Mesodermal cell (in vitro differentiated cells): ENCODE measurements at regions not wholly inside any gene's neighbourhood (a gene's known extent, or its start where the extent isn't known, plus 50 kb on each side); places are given as distances from the start of the nearest gene placed in this dataset.
"Not testable (repeated sequence)": the region's sequence is repeated elsewhere in the genome, so short reads cannot be mapped to it uniquely, and the experiment has no call there.

ENCODE experiments used
- H3K27ac ChIP-seq: 2 replicates; pipeline ENCODE4 v1.7.0; 2013; ENCODE audit warnings: mild to moderate bottlenecking, low read depth, low read length, moderate library complexity; ENCODE audit not compliant: severe bottlenecking
- H3K36me3 ChIP-seq: 2 replicates; pipeline ENCODE4 v1.7.1; 2013; ENCODE audit warnings: mild to moderate bottlenecking, low read length, moderate library complexity; ENCODE audit not compliant: control insufficient read depth, insufficient read depth
- H3K4me1 ChIP-seq: one replicate; pipeline ENCODE4 v1.7.1; 2013; ENCODE audit warnings: mild to moderate bottlenecking, low read length; ENCODE audit not compliant: insufficient read depth, control insufficient read depth, poor library complexity, severe bottlenecking
- H3K4me3 ChIP-seq: 2 replicates; pipeline ENCODE4 v1.7.0; 2013; ENCODE audit warnings: low read length, control low read depth, mild to moderate bottlenecking; ENCODE audit not compliant: insufficient read depth, poor library complexity, severe bottlenecking; ENCODE audit errors: extremely low read depth
- H3K9me3 ChIP-seq: 2 replicates; pipeline ENCODE4 v1.7.1; 2013; ENCODE audit warnings: mild to moderate bottlenecking, low read length, moderate library complexity; ENCODE audit not compliant: control insufficient read depth
- WGBS, 2 experiments: methylation state at CpG; one replicate each; pipeline ENCODE4 v1.1.5; 2013; ENCODE audit warnings: missing lambda C conversion rate in 2 of 2; ENCODE audit not compliant: insufficient coverage in 2 of 2; 5-methylcytosine and 5-hydroxymethylcytosine counted together

- Histone ChIP-seq H3K4me1 (no peaks in the 10 kb centered on the region), H3K9me3 (no peaks in the 10 kb centered on the region), H3K27ac (no peak overlapping the region), H3K36me3 (no peaks in the 10 kb centered on the region), H3K4me3 (no peak overlapping the region)
- 86% methylated on average over 1 of the region's 2 CpGs; no CpG with 5 or more reads in 1 of the 2 experiments for WGBS, 2 experiments
Measured at GRCh38 chr20:52427960-52428359, 236.4 kb upstream of the ZFP64 start.

- WGBS, 2 experiments = 58 to 86% methylated on average over 2 of the region's 2 CpGs
- no peaks in the 10 kb centered on the region for H3K36me3 ChIP-seq
Measured at GRCh38 chr20:52426856-52427255, 235.3 kb upstream of the ZFP64 start.

GRCh38 chr20:52425701-52426100, 234.1 kb upstream of the ZFP64 start:
- Histone ChIP-seq H3K4me1 (no peaks in the 10 kb centered on the region), H3K36me3 (no peaks in the 10 kb centered on the region), H3K9me3 (no peaks in the 10 kb centered on the region), H3K27ac (no peak overlapping the region), H3K4me3 (no peak overlapping the region)
- 38 to 95% methylated on average over 1 to 2 of the region's 5 CpGs for WGBS, 2 experiments

More at GRCh38 chr20:52426856-52427255, 235.3 kb upstream of the ZFP64 start:
- H3K27ac ChIP-seq = no peak overlapping the region
- H3K9me3 ChIP-seq = no peaks in the 10 kb centered on the region
- no peaks in the 10 kb centered on the region for H3K4me1 ChIP-seq
- H3K4me3 ChIP-seq = no peak overlapping the region

GRCh38 chr20:52425253-52425652, 233.7 kb upstream of the ZFP64 start:
- no peaks in the 10 kb centered on the region for H3K36me3 ChIP-seq
- no peaks in the 10 kb centered on the region for H3K9me3 ChIP-seq
- H3K4me1 ChIP-seq = no peaks in the 10 kb centered on the region
- H3K4me3 ChIP-seq = no peak overlapping the region
- H3K27ac ChIP-seq = no peak overlapping the region
- WGBS, 2 experiments = 63 to 71% methylated on average over 7 to 8 of the region's 9 CpGs

- H3K4me1 ChIP-seq, H3K4me3 ChIP-seq, H3K9me3 ChIP-seq, H3K27ac ChIP-seq, H3K36me3 ChIP-seq: not testable (repeated sequence)
- 82 to 87% methylated on average over 3 of the region's 6 CpGs for WGBS, 2 experiments
Measured at GRCh38 chr20:52424357-52424942, 232.9 kb upstream of the ZFP64 start.

GRCh38 chr20:52423536-52424140, 232.1 kb upstream of the ZFP64 start:
- 79 to 83% methylated on average over 4 of the region's 4 CpGs for WGBS, 2 experiments
- H3K9me3 ChIP-seq, H3K4me1 ChIP-seq, H3K36me3 ChIP-seq, H3K4me3 ChIP-seq, H3K27ac ChIP-seq: not testable (repeated sequence)

GRCh38 chr20:52422574-52423336, 231.2 kb upstream of the ZFP64 start:
- Histone ChIP-seq H3K36me3 (no peaks in the 10 kb centered on the region), H3K9me3 (no peaks in the 10 kb centered on the region), H3K4me1 (no peaks in the 10 kb centered on the region), H3K27ac (no peak overlapping the region), H3K4me3 (no peak overlapping the region)
- 94 to 100% methylated on average over 3 of the region's 6 CpGs for WGBS, 2 experiments

- WGBS, 2 experiments = 100% methylated on average over 1 of the region's 3 CpGs; no CpG with 5 or more reads in 1 of the 2 experiments
- no peaks in the 10 kb centered on the region for H3K4me1 ChIP-seq
- H3K9me3 ChIP-seq = no peaks in the 10 kb centered on the region
- H3K4me3 ChIP-seq = no peak overlapping the region
- H3K27ac ChIP-seq = no peak overlapping the region
- no peaks in the 10 kb centered on the region for H3K36me3 ChIP-seq
Measured at GRCh38 chr20:52420805-52421204, 229.2 kb upstream of the ZFP64 start.

- no CpG with 5 or more reads among the region's 2 CpGs for WGBS, 2 experiments
- H3K4me3 ChIP-seq = no peak overlapping the region
- H3K36me3 ChIP-seq = no peaks in the 10 kb centered on the region
- no peaks in the 10 kb centered on the region for H3K9me3 ChIP-seq
- no peaks in the 10 kb centered on the region for H3K4me1 ChIP-seq
- no peak overlapping the region for H3K27ac ChIP-seq
Measured at GRCh38 chr20:52419205-52419604, 227.6 kb upstream of the ZFP64 start.

GRCh38 chr20:52416953-52417352, 225.4 kb upstream of the ZFP64 start:
- no peak overlapping the region for H3K4me3 ChIP-seq
- WGBS, 2 experiments = 80% methylated on average over 1 of the region's 2 CpGs; no CpG with 5 or more reads in 1 of the 2 experiments
- H3K4me1 ChIP-seq = no peaks in the 10 kb centered on the region
- H3K9me3 ChIP-seq = no peaks in the 10 kb centered on the region
- no peak overlapping the region for H3K27ac ChIP-seq
- H3K36me3 ChIP-seq = no peaks in the 10 kb centered on the region

GRCh38 chr20:52411611-52412010, 220.0 kb upstream of the ZFP64 start:
- Histone ChIP-seq H3K4me1 (no peaks in the 10 kb centered on the region), H3K36me3 (no peaks in the 10 kb centered on the region), H3K9me3 (no peaks in the 10 kb centered on the region), H3K4me3 (no peak overlapping the region), H3K27ac (no peak overlapping the region)
- 88 to 91% methylated on average over 1 of the region's 1 CpG for WGBS, 2 experiments
